Upper lobe of right lung (tissue), 1 donor: ENCODE measurements at regions not wholly inside any gene's neighbourhood (a gene's known extent, or its start where the extent isn't known, plus 50 kb on each side); places are given as distances from the start of the nearest gene placed in this dataset.
A peak's percentile ranks its signal among the peaks of the same experiment; 100 is the strongest.

Experiments used
- ATAC-seq: fragments of 200-7000 bp; cut with Tn5 transposase; one replicate; pipeline ENCODE4 v1.9.1; 2020; ENCODE audit warnings: mild to moderate bottlenecking, moderate library complexity
- DNase-seq: peaks from one replicate; pipeline ENCODE4 v3.0.0-alpha.2; 2020
- H3K27ac ChIP-seq: fragments of 200-600 bp; one replicate; pipeline ENCODE4 v1.8.0; 2022
- H3K27me3 ChIP-seq: fragments of 200-600 bp; one replicate; pipeline ENCODE4 v1.8.0; 2022; ENCODE audit warnings: mild to moderate bottlenecking
- H3K36me3 ChIP-seq: fragments of 200-600 bp; one replicate; pipeline ENCODE4 v1.8.0; 2022
- H3K4me1 ChIP-seq: fragments of 200-600 bp; one replicate; pipeline ENCODE4 v1.8.0; 2022
- H3K4me3 ChIP-seq: fragments of 200-600 bp; one replicate; pipeline ENCODE4 v1.8.0; 2022; ENCODE audit warnings: mild to moderate bottlenecking
- H3K9me3 ChIP-seq: fragments of 200-600 bp; one replicate; pipeline ENCODE4 v1.8.0; 2022
- CTCF ChIP-seq: fragments of 200-600 bp; IDR thresholded peaks from one replicate; pipeline ENCODE4 v1.8.0; 2022; ENCODE audit warnings: antibody characterized with exemption
- intact Hi-C: fragments of 100-400 bp; cut with DNase I; formaldehyde crosslinking; loops from one replicate; pipeline ENCODE4 v1.11.0; 2022
- donor health status: DM: no; HTN: yes; CAD: no; lungs with severe emphysema.

DNA sequence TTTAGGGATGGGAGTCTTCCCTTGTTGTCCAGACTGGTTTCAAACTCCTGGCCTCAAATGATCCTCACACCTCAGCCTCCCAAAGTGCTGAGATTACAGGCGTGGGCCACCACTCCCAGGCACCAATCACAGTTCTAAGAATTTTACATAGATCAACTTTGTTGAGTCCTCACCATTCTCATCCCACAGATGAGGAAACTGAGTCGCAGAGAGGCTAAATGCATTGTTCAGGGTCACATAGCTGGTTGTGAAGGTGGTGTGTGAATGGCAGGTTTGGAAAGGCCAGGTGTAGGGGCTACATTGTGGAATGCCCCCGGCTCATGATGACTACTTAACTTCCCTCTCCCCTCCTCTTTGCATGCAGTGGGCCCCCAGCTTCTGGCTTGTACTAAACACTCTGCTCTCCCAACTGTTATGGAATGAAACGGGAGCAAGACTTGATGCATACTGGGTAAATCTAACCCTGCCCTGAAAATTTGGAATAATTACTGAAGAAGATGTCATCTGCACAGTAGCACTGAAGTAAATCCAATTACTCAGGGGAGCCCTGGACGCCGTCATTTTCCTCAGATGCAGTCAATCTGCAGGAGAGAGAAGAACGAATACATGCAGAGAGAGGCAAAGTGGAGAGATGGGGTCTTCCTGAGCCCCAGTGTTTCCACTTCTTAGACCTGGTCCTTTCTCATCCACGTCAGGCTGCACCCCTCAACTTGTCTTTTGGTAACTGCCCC, 102.3 kb upstream of the ZNF217 start:
- intact Hi-C loops: no loop called here
- no peak overlapping the region for H3K4me3 ChIP-seq
- no peaks in the 10 kb centered on the region for H3K4me1 ChIP-seq
- no peaks in the 10 kb centered on the region for H3K36me3 ChIP-seq
- H3K27ac ChIP-seq: no peak overlapping the region
- no peak for ATAC-seq
- TF ChIP-seq CTCF: no peak
- no peaks in the 10 kb centered on the region for H3K9me3 ChIP-seq
- H3K27me3 ChIP-seq: no peaks in the 10 kb centered on the region
- DNase-seq: no peak

DNA sequence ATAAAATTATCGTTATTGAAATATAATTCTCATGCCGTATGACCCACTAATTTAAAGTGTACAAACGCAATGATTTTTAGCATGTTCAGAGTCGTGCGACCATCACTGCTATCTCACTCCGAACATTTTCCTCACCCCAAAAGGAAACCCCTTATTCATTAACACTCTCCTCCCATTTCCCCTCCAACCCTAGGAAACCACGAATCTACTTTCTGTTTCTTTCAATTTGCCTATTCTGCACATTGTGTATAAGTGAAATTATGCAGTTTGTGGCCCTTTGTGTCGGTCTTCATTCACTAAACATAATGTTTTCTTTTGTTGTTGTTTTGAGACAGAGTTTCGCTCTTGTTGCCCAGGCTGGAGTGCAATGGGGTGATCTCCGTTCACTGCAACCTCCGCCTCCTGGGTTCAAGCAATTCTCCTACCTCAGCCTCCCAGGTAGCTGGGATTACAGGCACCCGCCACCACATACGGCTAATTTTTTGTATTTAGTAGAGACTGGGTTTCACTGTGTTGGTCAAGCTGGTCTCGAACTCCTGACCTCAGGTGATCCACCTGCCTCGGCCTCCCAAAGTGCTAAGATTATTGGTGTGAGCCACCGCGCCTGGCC, 99.7 kb upstream of the ZNF217 start:
- Histone ChIP-seq H3K4me3 (no peak overlapping the region), H3K4me1 (no peaks in the 10 kb centered on the region), H3K9me3 (no peaks in the 10 kb centered on the region), H3K36me3 (no peaks in the 10 kb centered on the region), H3K27ac (no peak overlapping the region), H3K27me3 (no peaks in the 10 kb centered on the region)
- TF ChIP-seq CTCF: no peak
- intact Hi-C loops: no loop called here
- DNase-seq (no peak), ATAC-seq (no peak)

- ATAC-seq (peak; percentile 57), DNase-seq (no peak)
- intact Hi-C loops: no loop called here
- H3K36me3 ChIP-seq: no peaks in the 10 kb centered on the region
- H3K4me1 ChIP-seq: no peaks in the 10 kb centered on the region
- no peaks in the 10 kb centered on the region for H3K9me3 ChIP-seq
- H3K27ac ChIP-seq: no peak overlapping the region
- no peaks in the 10 kb centered on the region for H3K27me3 ChIP-seq
- TF ChIP-seq CTCF: no peak
- no peak overlapping the region for H3K4me3 ChIP-seq
Measured at GRCh38 chr20:53692465-53693067, 98.9 kb upstream of the ZNF217 start.

DNA sequence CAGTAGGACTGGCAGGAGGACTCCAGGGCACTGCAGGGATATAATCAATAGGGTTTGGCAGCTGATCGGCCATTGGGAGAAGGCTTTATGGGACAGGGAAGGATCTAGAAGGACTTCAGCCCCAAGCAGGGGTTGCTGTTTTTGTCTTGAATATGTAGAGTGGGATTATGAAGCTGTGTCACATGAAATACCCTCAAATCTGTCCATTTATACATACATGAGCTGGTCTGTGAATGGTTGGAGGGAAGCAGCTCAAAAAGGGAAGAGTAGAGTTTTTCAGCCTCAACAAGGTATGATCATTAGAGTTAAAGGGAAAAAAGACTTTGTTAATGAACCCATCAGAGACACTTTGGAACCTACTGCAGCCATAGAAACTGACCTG, 98.2 kb upstream of the ZNF217 start:
- no peak overlapping the region for H3K27ac ChIP-seq
- intact Hi-C loops: no loop called here
- no peak overlapping the region for H3K4me3 ChIP-seq
- no peaks in the 10 kb centered on the region for H3K4me1 ChIP-seq
- ATAC-seq (no peak), DNase-seq (no peak)
- no peaks in the 10 kb centered on the region for H3K27me3 ChIP-seq
- H3K36me3 ChIP-seq: no peaks in the 10 kb centered on the region
- no peaks in the 10 kb centered on the region for H3K9me3 ChIP-seq
- no peak for TF ChIP-seq CTCF

- DNase-seq (no peak), ATAC-seq (no peak)
- H3K9me3 ChIP-seq: no peaks in the 10 kb centered on the region
- H3K4me1 ChIP-seq: no peaks in the 10 kb centered on the region
- TF ChIP-seq CTCF: no peak
- H3K27ac ChIP-seq: no peak overlapping the region
- no peak overlapping the region for H3K4me3 ChIP-seq
- intact Hi-C loops: no loop called here
- H3K27me3 ChIP-seq: no peaks in the 10 kb centered on the region
- H3K36me3 ChIP-seq: no peaks in the 10 kb centered on the region
Measured at GRCh38 chr20:53691060-53691810, 97.6 kb upstream of the ZNF217 start.
